GM12865 (cell line): ENCODE measurements at regions not wholly inside any gene's neighbourhood (a gene's known extent, or its start where the extent isn't known, plus 50 kb on each side); places are given as distances from the start of the nearest gene placed in this dataset.
A peak's percentile ranks its signal among the peaks of the same experiment; 100 is the strongest.

ENCODE experiments used
- DNase-seq: peaks from one replicate; pipeline ENCODE4 v3.0.0; 2010; ENCODE audit warnings: low read depth
- H3K4me3 ChIP-seq: 2 replicates; pipeline ENCODE4 v1.5.1; 2011; ENCODE audit warnings: mild to moderate bottlenecking, low read depth, low read length, control low read depth
- TF ChIP-seq, protein P1 (sequence below): IDR thresholded peaks from 2 replicates; pipeline ENCODE4 v1.5.1; 2011; ENCODE audit warnings: low read length, control low read depth, low read depth, inconsistent platforms; ENCODE audit not compliant: insufficient read depth; ENCODE audit errors: missing control alignments

DNA sequence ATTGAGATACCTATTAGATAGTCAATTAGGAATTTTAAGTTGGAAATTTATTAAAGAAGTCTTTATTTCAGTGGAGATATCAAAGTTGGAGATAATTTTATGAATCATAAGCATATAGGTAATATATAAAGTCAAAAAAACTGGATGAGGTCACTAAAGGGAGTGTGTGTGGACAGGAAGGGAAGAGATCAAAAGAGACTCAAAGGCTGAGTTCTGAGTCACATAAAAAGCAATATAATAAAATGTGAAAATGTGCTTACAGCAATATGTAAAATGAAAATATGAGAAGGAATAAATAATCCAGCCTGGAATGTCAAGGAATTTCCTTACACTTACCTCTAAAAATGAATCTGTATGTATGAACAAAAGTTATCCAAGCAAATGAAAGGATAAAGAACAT, 583.3 kb upstream of the SORCS1 start:
- DNase-seq, result no peak
- TF ChIP-seq, protein P1, sequence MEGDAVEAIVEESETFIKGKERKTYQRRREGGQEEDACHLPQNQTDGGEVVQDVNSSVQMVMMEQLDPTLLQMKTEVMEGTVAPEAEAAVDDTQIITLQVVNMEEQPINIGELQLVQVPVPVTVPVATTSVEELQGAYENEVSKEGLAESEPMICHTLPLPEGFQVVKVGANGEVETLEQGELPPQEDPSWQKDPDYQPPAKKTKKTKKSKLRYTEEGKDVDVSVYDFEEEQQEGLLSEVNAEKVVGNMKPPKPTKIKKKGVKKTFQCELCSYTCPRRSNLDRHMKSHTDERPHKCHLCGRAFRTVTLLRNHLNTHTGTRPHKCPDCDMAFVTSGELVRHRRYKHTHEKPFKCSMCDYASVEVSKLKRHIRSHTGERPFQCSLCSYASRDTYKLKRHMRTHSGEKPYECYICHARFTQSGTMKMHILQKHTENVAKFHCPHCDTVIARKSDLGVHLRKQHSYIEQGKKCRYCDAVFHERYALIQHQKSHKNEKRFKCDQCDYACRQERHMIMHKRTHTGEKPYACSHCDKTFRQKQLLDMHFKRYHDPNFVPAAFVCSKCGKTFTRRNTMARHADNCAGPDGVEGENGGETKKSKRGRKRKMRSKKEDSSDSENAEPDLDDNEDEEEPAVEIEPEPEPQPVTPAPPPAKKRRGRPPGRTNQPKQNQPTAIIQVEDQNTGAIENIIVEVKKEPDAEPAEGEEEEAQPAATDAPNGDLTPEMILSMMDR, result no peak
- no peak overlapping the region for H3K4me3 ChIP-seq

- H3K4me3 ChIP-seq, result no peak overlapping the region
- TF ChIP-seq, protein P1, result no peak
- no peak for DNase-seq
These were observed 577.5 kb upstream of the SORCS1 start for GRCh38 chr10:107741971-107742370.

GRCh38 chr10:107740962-107741690, 576.6 kb upstream of the SORCS1 start:
- DNase-seq, result peak; percentile 37
- peak overlapping the region; percentile 50 for H3K4me3 ChIP-seq

DNA sequence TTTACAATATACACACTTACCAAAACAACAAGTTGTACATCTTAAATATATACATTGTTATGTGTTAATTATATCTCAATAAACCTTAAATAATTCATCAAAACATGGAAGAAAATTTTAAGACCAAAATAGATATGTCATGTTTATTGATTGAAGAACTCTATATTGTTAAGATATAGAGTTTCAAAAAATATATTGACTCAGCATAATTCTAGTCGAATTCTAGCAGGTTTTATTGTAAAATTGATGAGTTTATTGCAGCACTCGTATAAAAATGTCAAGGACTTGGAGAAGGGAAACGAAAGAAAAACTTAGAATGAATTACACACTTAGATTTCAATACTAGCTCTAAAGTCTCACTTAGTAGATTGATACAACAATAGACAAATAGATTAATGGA, 575.4 kb upstream of the SORCS1 start:
- TF ChIP-seq, protein P1, result no peak
- no peak for DNase-seq
- no peak overlapping the region for H3K4me3 ChIP-seq

More at GRCh38 chr10:107740962-107741690, 576.6 kb upstream of the SORCS1 start:
- TF ChIP-seq, protein P1, result no peak

DNA sequence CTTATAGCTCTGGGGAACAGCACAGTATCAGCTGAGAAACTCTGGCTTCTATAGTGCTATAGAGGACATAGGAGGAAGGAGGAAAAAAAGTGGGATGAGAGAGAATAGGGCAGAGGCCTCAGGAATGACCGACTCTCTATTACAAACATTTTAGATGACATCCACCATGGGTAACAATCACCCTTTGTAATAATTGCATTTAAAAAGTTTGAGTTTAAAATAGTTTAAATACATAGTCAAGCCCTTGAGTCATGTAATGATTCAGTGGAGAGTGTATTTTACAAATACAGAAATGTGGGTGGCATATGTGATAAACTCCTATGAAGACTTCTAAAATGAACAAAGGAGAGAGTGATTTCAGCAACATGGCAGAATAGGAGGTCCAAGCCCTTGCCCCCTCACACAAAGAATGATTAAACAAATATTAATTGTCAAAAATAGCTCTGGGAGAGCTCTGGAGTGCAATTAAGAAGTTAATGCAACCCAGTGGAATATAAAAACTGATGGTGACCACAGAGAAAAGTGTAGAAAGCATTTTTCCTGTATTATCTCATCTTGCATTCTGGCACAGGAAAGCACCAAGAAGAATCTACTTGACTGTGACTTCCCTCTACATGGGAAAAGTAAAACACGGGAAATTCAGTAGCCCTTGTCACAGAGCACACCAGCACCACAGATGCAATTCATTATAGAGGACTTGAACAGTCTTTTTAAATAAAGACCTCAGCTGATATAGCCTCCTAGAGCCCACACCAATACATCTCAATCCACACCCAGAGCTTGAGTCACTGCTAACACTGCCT, 569.0 kb upstream of the SORCS1 start:
- no peak overlapping the region for H3K4me3 ChIP-seq
- TF ChIP-seq, protein P1, result no peak
- no peak for DNase-seq

DNA sequence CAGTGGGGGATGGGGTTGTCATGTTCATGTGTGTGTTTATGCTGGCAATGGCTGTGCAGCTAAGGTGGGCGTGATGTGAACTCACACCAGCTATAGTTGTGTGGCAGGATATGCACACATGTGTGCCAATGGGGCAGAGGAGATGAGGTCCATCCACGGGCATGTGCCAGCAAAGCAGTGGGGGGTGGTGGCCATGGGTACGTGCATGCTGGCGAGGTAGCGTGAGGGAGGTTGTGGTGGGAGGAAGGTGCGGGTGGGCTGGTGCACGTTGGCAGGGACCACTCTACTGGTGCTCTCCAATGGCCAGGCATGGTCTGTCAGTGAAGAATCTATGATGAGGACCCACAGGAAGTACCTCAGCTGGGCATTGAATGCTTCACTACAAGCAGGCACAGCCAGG, 567.5 kb upstream of the SORCS1 start:
- TF ChIP-seq, protein P1, result no peak
- no peak overlapping the region for H3K4me3 ChIP-seq
- no peak for DNase-seq
